ENCODE measurements at regions not wholly inside any gene's neighbourhood (a gene's known extent, or its start where the extent isn't known, plus 50 kb on each side); places are given as distances from the start of the nearest gene placed in this dataset.

- H3K4me3 ChIP-seq (ENCODE audit: low read depth, low read length), result no peak overlapping the region
- CTCF ChIA-PET, result no interaction called here
- no peak for TF ChIP-seq CTCF (IDR thresholded peaks at IDR 0.05; ENCODE audit: insufficient read depth, low read length, missing control alignments)
- DNase-seq (ENCODE audit: low read depth, low spot score), result no peak
- POLR2A ChIA-PET, result no interaction called here
Observed at GRCh38 chr6:19427548-19427947, 409.6 kb upstream of the ID4 start.

- POLR2A ChIA-PET, result no interaction called here
- H3K4me3 ChIP-seq (ENCODE audit: low read depth, low read length), result no peak overlapping the region
- DNase-seq (ENCODE audit: low read depth, low spot score), result no peak
- CTCF ChIA-PET, result no interaction called here
- no peak for TF ChIP-seq CTCF (IDR thresholded peaks at IDR 0.05; ENCODE audit: insufficient read depth, low read length, missing control alignments)
Observed at GRCh38 chr6:19432966-19433498, 404.1 kb upstream of the ID4 start.

GRCh38 chr6:19434065-19434464, 403.1 kb upstream of the ID4 start:
- no peak for DNase-seq (ENCODE audit: low read depth, low spot score)
- CTCF ChIA-PET, result no interaction called here
- POLR2A ChIA-PET, result no interaction called here
- TF ChIP-seq CTCF (IDR thresholded peaks at IDR 0.05; ENCODE audit: insufficient read depth, low read length, missing control alignments), result no peak
- no peak overlapping the region for H3K4me3 ChIP-seq (ENCODE audit: low read depth, low read length)

GRCh38 chr6:19435755-19436154, 401.4 kb upstream of the ID4 start:
- ChIA-PET POLR2A (no interaction called here), CTCF (no interaction called here)
- no peak for TF ChIP-seq CTCF (IDR thresholded peaks at IDR 0.05; ENCODE audit: insufficient read depth, low read length, missing control alignments)
- no peak for DNase-seq (ENCODE audit: low read depth, low spot score)
- H3K4me3 ChIP-seq (ENCODE audit: low read depth, low read length), result no peak overlapping the region

- CTCF ChIA-PET, result no interaction called here
- POLR2A ChIA-PET, result no interaction called here
- TF ChIP-seq CTCF (IDR thresholded peaks at IDR 0.05; ENCODE audit: insufficient read depth, low read length, missing control alignments), result no peak
- no peak overlapping the region for H3K4me3 ChIP-seq (ENCODE audit: low read depth, low read length)
- no peak for DNase-seq (ENCODE audit: low read depth, low spot score)
Observed at GRCh38 chr6:19438566-19439353, 398.4 kb upstream of the ID4 start.

GRCh38 chr6:19440531-19440930, 396.6 kb upstream of the ID4 start:
- H3K4me3 ChIP-seq (ENCODE audit: low read depth, low read length), result no peak overlapping the region
- no peak for DNase-seq (ENCODE audit: low read depth, low spot score)
- ChIA-PET CTCF (no interaction called here), POLR2A (no interaction called here)
- no peak for TF ChIP-seq CTCF (IDR thresholded peaks at IDR 0.05; ENCODE audit: insufficient read depth, low read length, missing control alignments)

Measured in AG04449 (cell line).